Uterus (tissue), 2 donors: ENCODE measurements at regions not wholly inside any gene's neighbourhood (a gene's known extent, or its start where the extent isn't known, plus 50 kb on each side); places are given as distances from the start of the nearest gene placed in this dataset.

Source experiments
- POLR2A ChIP-seq, 2 donors: fragments of 450-650 bp; IDR thresholded peaks; one replicate each; pipeline ENCODE4 v1.6.1; 2016; ENCODE audit warnings: antibody characterized with exemption in 2 of 2, mild to moderate bottlenecking in 1 of 2, moderate library complexity in 1 of 2
- TF ChIP-seq, protein P1 (sequence below), 4 experiments: fragments of 200-600 bp in 2 of 4; fragments of 450-650 bp in 2 of 4; sonication (generic) in 2 of 4; IDR thresholded peaks; one replicate each; pipeline ENCODE4 v1.5.1; 2016 to 2019; ENCODE audit warnings: antibody characterized with exemption in 4 of 4, mild to moderate bottlenecking in 2 of 4, moderate library complexity in 1 of 4

DNA sequence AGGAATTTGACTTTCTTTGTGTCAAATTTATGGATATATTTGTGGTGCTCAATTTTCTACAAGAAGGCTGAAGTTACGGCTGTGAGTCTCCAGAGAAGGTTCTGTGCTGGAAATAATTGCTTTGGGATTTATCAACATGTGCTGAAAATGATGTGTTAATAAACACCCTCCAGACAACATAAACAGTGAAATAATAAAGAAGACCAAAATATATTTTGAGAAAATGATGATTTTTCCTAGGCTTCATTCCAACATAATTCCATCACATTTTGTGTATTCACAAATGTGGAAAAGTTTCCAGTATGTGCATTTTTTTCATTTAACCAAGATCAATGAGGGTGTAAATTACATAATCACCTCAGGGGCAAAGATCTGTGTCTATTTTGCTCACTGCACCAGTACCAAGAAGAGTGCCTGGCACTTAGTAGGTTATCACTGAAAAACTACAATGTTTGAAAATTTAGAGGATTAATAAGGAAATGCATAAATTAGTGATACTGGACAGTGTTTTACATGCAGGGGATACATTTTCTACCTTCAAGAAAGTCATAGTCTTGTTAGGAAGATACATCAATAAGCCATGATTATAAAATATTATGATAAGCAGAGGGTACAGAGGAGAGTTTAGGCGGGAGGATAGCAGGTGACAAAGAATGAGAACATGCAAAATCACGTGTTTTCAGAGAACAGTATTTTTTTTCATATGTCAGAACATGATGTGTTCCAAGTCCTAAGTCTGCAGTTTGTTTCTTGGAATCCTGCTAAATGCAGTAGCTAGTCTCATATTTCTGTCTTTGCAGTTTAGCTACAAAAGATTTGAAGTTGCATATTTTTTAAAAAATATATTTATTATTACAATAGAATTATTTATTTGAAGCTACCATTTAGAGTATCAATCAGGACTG, 127.6 kb upstream of the DLGAP1 start:
- TF ChIP-seq, protein P1, sequence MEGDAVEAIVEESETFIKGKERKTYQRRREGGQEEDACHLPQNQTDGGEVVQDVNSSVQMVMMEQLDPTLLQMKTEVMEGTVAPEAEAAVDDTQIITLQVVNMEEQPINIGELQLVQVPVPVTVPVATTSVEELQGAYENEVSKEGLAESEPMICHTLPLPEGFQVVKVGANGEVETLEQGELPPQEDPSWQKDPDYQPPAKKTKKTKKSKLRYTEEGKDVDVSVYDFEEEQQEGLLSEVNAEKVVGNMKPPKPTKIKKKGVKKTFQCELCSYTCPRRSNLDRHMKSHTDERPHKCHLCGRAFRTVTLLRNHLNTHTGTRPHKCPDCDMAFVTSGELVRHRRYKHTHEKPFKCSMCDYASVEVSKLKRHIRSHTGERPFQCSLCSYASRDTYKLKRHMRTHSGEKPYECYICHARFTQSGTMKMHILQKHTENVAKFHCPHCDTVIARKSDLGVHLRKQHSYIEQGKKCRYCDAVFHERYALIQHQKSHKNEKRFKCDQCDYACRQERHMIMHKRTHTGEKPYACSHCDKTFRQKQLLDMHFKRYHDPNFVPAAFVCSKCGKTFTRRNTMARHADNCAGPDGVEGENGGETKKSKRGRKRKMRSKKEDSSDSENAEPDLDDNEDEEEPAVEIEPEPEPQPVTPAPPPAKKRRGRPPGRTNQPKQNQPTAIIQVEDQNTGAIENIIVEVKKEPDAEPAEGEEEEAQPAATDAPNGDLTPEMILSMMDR (IDR thresholded peaks at IDR 0.05) = no peak
- TF ChIP-seq POLR2A (IDR thresholded peaks at IDR 0.05) = no peak
